Thymus (tissue), 11 donors: ENCODE measurements at regions not wholly inside any gene's neighbourhood (a gene's known extent, or its start where the extent isn't known, plus 50 kb on each side); places are given as distances from the start of the nearest gene placed in this dataset.

Experiments
- DNase-seq, 9 donors: peaks; one replicate each; pipeline ENCODE4 v3.0.0-alpha.2; 2013; ENCODE audit warnings: low spot score in 9 of 9, low read depth in 6 of 9, missing footprints in 1 of 9
- H3K27ac ChIP-seq, 2 donors: one replicate each; pipeline ENCODE4 v1.5.1; 2013; ENCODE audit warnings: control low read depth in 1 of 2, low read depth in 1 of 2, low read length in 1 of 2, mild to moderate bottlenecking in 1 of 2, moderate library complexity in 1 of 2
- H3K27me3 ChIP-seq, 2 donors: one replicate each; pipeline ENCODE4 v1.5.1; 2013; ENCODE audit warnings: low read length in 1 of 2; ENCODE audit not compliant: control insufficient read depth in 2 of 2, insufficient read depth in 1 of 2
- H3K36me3 ChIP-seq, 2 donors: one replicate each; pipeline ENCODE4 v1.5.1; 2013; ENCODE audit warnings: low read length in 1 of 2, mild to moderate bottlenecking in 1 of 2, moderate library complexity in 1 of 2; ENCODE audit not compliant: control insufficient read depth in 2 of 2, insufficient read depth in 2 of 2
- H3K4me1 ChIP-seq, 2 donors: one replicate each; pipeline ENCODE4 v1.5.1; 2013; ENCODE audit warnings: low read length in 2 of 2; ENCODE audit not compliant: control insufficient read depth in 2 of 2, insufficient read depth in 2 of 2
- H3K4me3 ChIP-seq, 2 donors: one replicate each; pipeline ENCODE4 v1.5.1; 2013; ENCODE audit warnings: low read length in 2 of 2, control low read depth in 1 of 2, mild to moderate bottlenecking in 1 of 2
- H3K9me3 ChIP-seq, 2 donors: one replicate each; pipeline ENCODE4 v1.5.1; 2013; ENCODE audit warnings: low read length in 1 of 2, mild to moderate bottlenecking in 1 of 2; ENCODE audit not compliant: control insufficient read depth in 2 of 2, insufficient read depth in 1 of 2
- WGBS: extraction: QIAGEN DNeasy Blood & Tissue Kit; methylation state at CpG from one replicate; pipeline ENCODE4 v1.1.7; 2013; 5-methylcytosine and 5-hydroxymethylcytosine counted together
- donor health status: healthy.

GRCh38 chr11:131186629-131187101, 183.8 kb upstream of the NTM start:
- peaks cover 0 to 5% of the 10 kb centered on the region in 2 donors for H3K27me3 ChIP-seq
- DNase-seq, result peak in 1 of 9 donors; percentile 16
- H3K9me3 ChIP-seq, result no peaks in the 10 kb centered on the region
- no peaks in the 10 kb centered on the region for H3K36me3 ChIP-seq
- 4% methylated on average over 10 of the region's 10 CpGs for WGBS
- H3K4me3 ChIP-seq, result no peak overlapping the region
- H3K27ac ChIP-seq, result no peak overlapping the region
- H3K4me1 ChIP-seq, result no peaks in the 10 kb centered on the region

GRCh38 chr11:131190446-131190845, 180.0 kb upstream of the NTM start:
- H3K4me1 ChIP-seq, result no peaks in the 10 kb centered on the region
- H3K9me3 ChIP-seq, result no peaks in the 10 kb centered on the region
- H3K27me3 ChIP-seq, result peaks cover 0 to 5% of the 10 kb centered on the region in 2 donors
- no peak overlapping the region for H3K4me3 ChIP-seq
- WGBS, result 73% methylated on average over 5 of the region's 5 CpGs
- no peak overlapping the region for H3K27ac ChIP-seq
- DNase-seq, result no peak
- no peaks in the 10 kb centered on the region for H3K36me3 ChIP-seq

- no peak overlapping the region for H3K27ac ChIP-seq
- H3K4me3 ChIP-seq, result no peak overlapping the region
- WGBS, result 74% methylated on average over 4 of the region's 4 CpGs
- H3K36me3 ChIP-seq, result no peaks in the 10 kb centered on the region
- DNase-seq, result no peak
- H3K9me3 ChIP-seq, result no peaks in the 10 kb centered on the region
- H3K4me1 ChIP-seq, result no peaks in the 10 kb centered on the region
- H3K27me3 ChIP-seq, result peaks cover 0 to 3% of the 10 kb centered on the region in 2 donors
Observed at GRCh38 chr11:131191606-131192005, 178.8 kb upstream of the NTM start.

GRCh38 chr11:131192628-131193027, 177.8 kb upstream of the NTM start:
- H3K4me3 ChIP-seq, result no peak overlapping the region
- no peak overlapping the region for H3K27ac ChIP-seq
- 82% methylated on average over 12 of the region's 12 CpGs for WGBS
- no peaks in the 10 kb centered on the region for H3K36me3 ChIP-seq
- no peaks in the 10 kb centered on the region for H3K9me3 ChIP-seq
- no peaks in the 10 kb centered on the region for H3K27me3 ChIP-seq
- DNase-seq, result no peak
- H3K4me1 ChIP-seq, result no peaks in the 10 kb centered on the region

GRCh38 chr11:131193031-131193501, 177.3 kb upstream of the NTM start:
- 90% methylated on average over 11 of the region's 11 CpGs for WGBS
- H3K27ac ChIP-seq, result no peak overlapping the region

GRCh38 chr11:131194726-131195125, 175.7 kb upstream of the NTM start:
- WGBS, result 95% methylated on average over 6 of the region's 6 CpGs
- DNase-seq, result no peak
- H3K27me3 ChIP-seq, result no peaks in the 10 kb centered on the region
- no peak overlapping the region for H3K4me3 ChIP-seq
- no peaks in the 10 kb centered on the region for H3K9me3 ChIP-seq
- no peak overlapping the region for H3K27ac ChIP-seq
- H3K4me1 ChIP-seq, result no peaks in the 10 kb centered on the region
- no peaks in the 10 kb centered on the region for H3K36me3 ChIP-seq

More at GRCh38 chr11:131193031-131193501, 177.3 kb upstream of the NTM start:
- Histone ChIP-seq H3K4me1 (no peaks in the 10 kb centered on the region), H3K36me3 (no peaks in the 10 kb centered on the region), H3K9me3 (no peaks in the 10 kb centered on the region), H3K27me3 (no peaks in the 10 kb centered on the region), H3K4me3 (no peak overlapping the region)
- DNase-seq, result no peak

- no peak overlapping the region for H3K27ac ChIP-seq
- DNase-seq, result peak in 1 of 9 donors; percentile 20
- H3K9me3 ChIP-seq, result no peaks in the 10 kb centered on the region
- H3K4me1 ChIP-seq, result no peaks in the 10 kb centered on the region
- H3K27me3 ChIP-seq, result no peaks in the 10 kb centered on the region
- H3K36me3 ChIP-seq, result no peaks in the 10 kb centered on the region
- no peak overlapping the region for H3K4me3 ChIP-seq
- 77% methylated on average over 11 of the region's 11 CpGs for WGBS
Observed at GRCh38 chr11:131195661-131196517, 174.5 kb upstream of the NTM start.

- H3K36me3 ChIP-seq, result no peaks in the 10 kb centered on the region
- no peaks in the 10 kb centered on the region for H3K27me3 ChIP-seq
- H3K27ac ChIP-seq, result no peak overlapping the region
- H3K4me1 ChIP-seq, result no peaks in the 10 kb centered on the region
- no peaks in the 10 kb centered on the region for H3K9me3 ChIP-seq
- DNase-seq, result no peak
- WGBS, result 93% methylated on average over 15 of the region's 15 CpGs
- no peak overlapping the region for H3K4me3 ChIP-seq
Observed at GRCh38 chr11:131198161-131199014, 172.0 kb upstream of the NTM start.

- no peak for DNase-seq
- 94% methylated on average over 8 of the region's 8 CpGs for WGBS
- Histone ChIP-seq H3K36me3 (no peaks in the 10 kb centered on the region), H3K4me3 (no peak overlapping the region), H3K27me3 (no peaks in the 10 kb centered on the region), H3K4me1 (no peaks in the 10 kb centered on the region), H3K27ac (no peak overlapping the region), H3K9me3 (no peaks in the 10 kb centered on the region)
Observed at GRCh38 chr11:131199015-131199280, 171.5 kb upstream of the NTM start.
